ENCODE measurements at regions not wholly inside any gene's neighbourhood (a gene's known extent, or its start where the extent isn't known, plus 50 kb on each side); places are given as distances from the start of the nearest gene placed in this dataset.

- no peak for ATAC-seq
Measured at GRCh38 chr3:102580760-102581159, 145.9 kb downstream of the ZPLD1 start.

GRCh38 chr3:102586485-102586884, 151.7 kb downstream of the ZPLD1 start:
- no peak for ATAC-seq
- no peak for TF ChIP-seq ARNTL (CRISPR knock-in tag; IDR thresholded peaks at IDR 0.05; ENCODE audit: borderline replicate concordance, low read depth)
- no peak for TF ChIP-seq ESRRG (CRISPR knock-in tag; IDR thresholded peaks at IDR 0.05)
- TF ChIP-seq PPARA (CRISPR knock-in tag; IDR thresholded peaks at IDR 0.05; ENCODE audit: borderline replicate concordance), result no peak
- no peak for TF ChIP-seq ZC3H10 (CRISPR knock-in tag; IDR thresholded peaks at IDR 0.05)
- TF ChIP-seq, protein P1, sequence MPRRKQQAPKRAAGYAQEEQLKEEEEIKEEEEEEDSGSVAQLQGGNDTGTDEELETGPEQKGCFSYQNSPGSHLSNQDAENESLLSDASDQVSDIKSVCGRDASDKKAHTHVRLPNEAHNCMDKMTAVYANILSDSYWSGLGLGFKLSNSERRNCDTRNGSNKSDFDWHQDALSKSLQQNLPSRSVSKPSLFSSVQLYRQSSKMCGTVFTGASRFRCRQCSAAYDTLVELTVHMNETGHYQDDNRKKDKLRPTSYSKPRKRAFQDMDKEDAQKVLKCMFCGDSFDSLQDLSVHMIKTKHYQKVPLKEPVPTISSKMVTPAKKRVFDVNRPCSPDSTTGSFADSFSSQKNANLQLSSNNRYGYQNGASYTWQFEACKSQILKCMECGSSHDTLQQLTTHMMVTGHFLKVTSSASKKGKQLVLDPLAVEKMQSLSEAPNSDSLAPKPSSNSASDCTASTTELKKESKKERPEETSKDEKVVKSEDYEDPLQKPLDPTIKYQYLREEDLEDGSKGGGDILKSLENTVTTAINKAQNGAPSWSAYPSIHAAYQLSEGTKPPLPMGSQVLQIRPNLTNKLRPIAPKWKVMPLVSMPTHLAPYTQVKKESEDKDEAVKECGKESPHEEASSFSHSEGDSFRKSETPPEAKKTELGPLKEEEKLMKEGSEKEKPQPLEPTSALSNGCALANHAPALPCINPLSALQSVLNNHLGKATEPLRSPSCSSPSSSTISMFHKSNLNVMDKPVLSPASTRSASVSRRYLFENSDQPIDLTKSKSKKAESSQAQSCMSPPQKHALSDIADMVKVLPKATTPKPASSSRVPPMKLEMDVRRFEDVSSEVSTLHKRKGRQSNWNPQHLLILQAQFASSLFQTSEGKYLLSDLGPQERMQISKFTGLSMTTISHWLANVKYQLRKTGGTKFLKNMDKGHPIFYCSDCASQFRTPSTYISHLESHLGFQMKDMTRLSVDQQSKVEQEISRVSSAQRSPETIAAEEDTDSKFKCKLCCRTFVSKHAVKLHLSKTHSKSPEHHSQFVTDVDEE (CRISPR knock-in tag; IDR thresholded peaks at IDR 0.05), result no peak
- no peak for TF ChIP-seq OSR1 (CRISPR knock-in tag; IDR thresholded peaks at IDR 0.05)
- TF ChIP-seq CREB5 (CRISPR knock-in tag; IDR thresholded peaks at IDR 0.05; ENCODE audit: low read depth), result no peak

More at GRCh38 chr3:102580760-102581159, 145.9 kb downstream of the ZPLD1 start:
- TF ChIP-seq ARNTL (CRISPR knock-in tag; IDR thresholded peaks at IDR 0.05; ENCODE audit: borderline replicate concordance, low read depth), result no peak
- TF ChIP-seq CSRNP3 (CRISPR knock-in tag; IDR thresholded peaks at IDR 0.05), result no peak
- TF ChIP-seq, protein P2, sequence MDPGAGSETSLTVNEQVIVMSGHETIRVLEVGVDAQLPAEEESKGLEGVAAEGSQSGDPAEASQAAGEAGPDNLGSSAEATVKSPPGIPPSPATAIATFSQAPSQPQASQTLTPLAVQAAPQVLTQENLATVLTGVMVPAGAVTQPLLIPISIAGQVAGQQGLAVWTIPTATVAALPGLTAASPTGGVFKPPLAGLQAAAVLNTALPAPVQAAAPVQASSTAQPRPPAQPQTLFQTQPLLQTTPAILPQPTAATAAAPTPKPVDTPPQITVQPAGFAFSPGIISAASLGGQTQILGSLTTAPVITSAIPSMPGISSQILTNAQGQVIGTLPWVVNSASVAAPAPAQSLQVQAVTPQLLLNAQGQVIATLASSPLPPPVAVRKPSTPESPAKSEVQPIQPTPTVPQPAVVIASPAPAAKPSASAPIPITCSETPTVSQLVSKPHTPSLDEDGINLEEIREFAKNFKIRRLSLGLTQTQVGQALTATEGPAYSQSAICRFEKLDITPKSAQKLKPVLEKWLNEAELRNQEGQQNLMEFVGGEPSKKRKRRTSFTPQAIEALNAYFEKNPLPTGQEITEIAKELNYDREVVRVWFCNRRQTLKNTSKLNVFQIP (CRISPR knock-in tag; IDR thresholded peaks at IDR 0.05; ENCODE audit: borderline replicate concordance, low read depth), result no peak
- no peak for TF ChIP-seq GLIS3 (CRISPR knock-in tag; IDR thresholded peaks at IDR 0.05)
- TF ChIP-seq TCF4 (CRISPR knock-in tag; IDR thresholded peaks at IDR 0.05; ENCODE audit: borderline replicate concordance), result no peak
- TF ChIP-seq, protein P3, sequence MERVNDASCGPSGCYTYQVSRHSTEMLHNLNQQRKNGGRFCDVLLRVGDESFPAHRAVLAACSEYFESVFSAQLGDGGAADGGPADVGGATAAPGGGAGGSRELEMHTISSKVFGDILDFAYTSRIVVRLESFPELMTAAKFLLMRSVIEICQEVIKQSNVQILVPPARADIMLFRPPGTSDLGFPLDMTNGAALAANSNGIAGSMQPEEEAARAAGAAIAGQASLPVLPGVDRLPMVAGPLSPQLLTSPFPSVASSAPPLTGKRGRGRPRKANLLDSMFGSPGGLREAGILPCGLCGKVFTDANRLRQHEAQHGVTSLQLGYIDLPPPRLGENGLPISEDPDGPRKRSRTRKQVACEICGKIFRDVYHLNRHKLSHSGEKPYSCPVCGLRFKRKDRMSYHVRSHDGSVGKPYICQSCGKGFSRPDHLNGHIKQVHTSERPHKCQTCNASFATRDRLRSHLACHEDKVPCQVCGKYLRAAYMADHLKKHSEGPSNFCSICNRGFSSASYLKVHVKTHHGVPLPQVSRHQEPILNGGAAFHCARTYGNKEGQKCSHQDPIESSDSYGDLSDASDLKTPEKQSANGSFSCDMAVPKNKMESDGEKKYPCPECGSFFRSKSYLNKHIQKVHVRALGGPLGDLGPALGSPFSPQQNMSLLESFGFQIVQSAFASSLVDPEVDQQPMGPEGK (CRISPR knock-in tag; IDR thresholded peaks at IDR 0.05; ENCODE audit: borderline replicate concordance), result no peak
- no peak for TF ChIP-seq ZC3H10 (CRISPR knock-in tag; IDR thresholded peaks at IDR 0.05)
- TF ChIP-seq ZNF8 (CRISPR knock-in tag; IDR thresholded peaks at IDR 0.05), result no peak
- TF ChIP-seq, protein P1 (CRISPR knock-in tag; IDR thresholded peaks at IDR 0.05), result no peak

DNA sequence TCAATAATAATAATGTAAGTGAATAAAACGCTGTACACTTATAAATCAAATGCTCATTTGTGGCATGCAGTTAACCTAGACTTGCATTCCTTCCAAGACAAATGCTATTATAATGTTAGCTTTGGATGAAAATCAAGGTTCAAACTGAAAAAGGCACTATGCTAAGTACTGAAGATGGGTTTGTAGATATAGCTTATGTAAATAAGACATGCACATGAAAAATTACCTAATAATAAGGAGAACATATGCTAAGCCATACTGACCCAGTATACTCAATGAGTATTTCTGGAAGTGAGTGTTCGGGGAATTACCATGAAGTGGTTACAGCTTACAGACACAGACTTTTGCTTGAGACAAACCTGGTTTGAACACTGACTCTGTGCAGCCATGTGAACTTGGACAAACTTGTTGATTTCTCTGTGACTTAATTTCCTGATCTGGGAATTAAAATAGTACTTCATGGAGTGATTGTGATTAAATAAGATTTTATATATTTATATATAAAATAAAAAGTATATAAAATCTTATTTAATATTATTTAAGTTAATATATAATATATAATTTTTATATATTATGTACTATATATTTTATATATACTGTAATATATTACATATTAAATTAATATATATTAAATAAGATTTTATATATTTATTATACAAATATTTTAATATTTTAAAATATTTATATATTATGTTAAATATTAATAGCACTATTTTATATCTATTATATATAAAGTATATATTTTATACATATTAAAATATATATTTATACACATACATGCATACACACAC, 159.2 kb downstream of the ZPLD1 start:
- peak; percentile 47; the same call in 2 of the 3 replicates for ATAC-seq
- peak; percentile 76 for TF ChIP-seq TCF4 (CRISPR knock-in tag; IDR thresholded peaks at IDR 0.05; ENCODE audit: borderline replicate concordance)
- TF ChIP-seq ISL1 (CRISPR knock-in tag; IDR thresholded peaks at IDR 0.05), result peak; percentile 100
- TF ChIP-seq ZNF70 (CRISPR knock-in tag; IDR thresholded peaks at IDR 0.05), result no peak
- peak; percentile 85 for TF ChIP-seq CSRNP3 (CRISPR knock-in tag; IDR thresholded peaks at IDR 0.05)
- TF ChIP-seq CSDC2 (CRISPR knock-in tag; IDR thresholded peaks at IDR 0.05), result no peak
- TF ChIP-seq, protein P1 (CRISPR knock-in tag; IDR thresholded peaks at IDR 0.05), result peak; percentile 73; the same call in 1 of the 2 replicates
- no peak for TF ChIP-seq PPARA (CRISPR knock-in tag; IDR thresholded peaks at IDR 0.05; ENCODE audit: borderline replicate concordance)
